Natural killer cell (primary cell): ENCODE measurements at regions not wholly inside any gene's neighbourhood (a gene's known extent, or its start where the extent isn't known, plus 50 kb on each side); places are given as distances from the start of the nearest gene placed in this dataset.

Experiments
- ATAC-seq, 3 donors: fragments of 150-1000 bp in 2 of 3; fragments of 200-7000 bp in 1 of 3; cut with Tn5 transposase; 1 replicate in 1 of 3; 2 replicates in 2 of 3; pipeline ENCODE4 v1.10.0; 2021; ENCODE audit warnings: mild to moderate bottlenecking in 2 of 3, moderate library complexity in 2 of 3
- DNase-seq, 2 donors: peaks; one replicate each; pipeline versions ENCODE4 v3.0.0 to v3.0.0-alpha.2; 2013 to 2021; ENCODE audit warnings: mixed read lengths in 1 of 2
- H3K27ac ChIP-seq: one replicate; pipeline ENCODE4 v1.5.1; 2013; ENCODE audit warnings: mild to moderate bottlenecking, low read length
- H3K27me3 ChIP-seq: one replicate; pipeline ENCODE4 v1.6.1; 2013; ENCODE audit warnings: low read length; ENCODE audit not compliant: control insufficient read depth, insufficient read depth
- H3K36me3 ChIP-seq: one replicate; pipeline ENCODE4 v1.6.1; 2013; ENCODE audit warnings: low read length; ENCODE audit not compliant: control insufficient read depth, insufficient read depth
- H3K4me1 ChIP-seq: one replicate; pipeline ENCODE4 v1.6.1; 2013; ENCODE audit warnings: low read length; ENCODE audit not compliant: control insufficient read depth, insufficient read depth
- H3K4me3 ChIP-seq: one replicate; pipeline ENCODE4 v1.5.1; 2013; ENCODE audit warnings: low read length
- H3K9me3 ChIP-seq: one replicate; pipeline ENCODE4 v1.6.1; 2013; ENCODE audit warnings: low read length; ENCODE audit not compliant: control insufficient read depth, insufficient read depth
- H3K27ac Mint-ChIP-seq, 2 donors: one replicate each; pipeline ENCODE4 v1.8.0; 2022; ENCODE audit warnings: mild to moderate bottlenecking in 2 of 2, mixed read lengths in 2 of 2, moderate library complexity in 1 of 2
- H3K27me3 Mint-ChIP-seq, 2 donors: one replicate each; pipeline ENCODE4 v1.8.0; 2022; ENCODE audit warnings: low read depth in 2 of 2, mixed read lengths in 2 of 2
- H3K36me3 Mint-ChIP-seq: one replicate; pipeline ENCODE4 v1.8.0; 2022; ENCODE audit warnings: mixed read lengths
- H3K4me1 Mint-ChIP-seq, 2 donors: one replicate each; pipeline ENCODE4 v1.8.0; 2022; ENCODE audit warnings: mixed read lengths in 2 of 2
- H3K4me3 Mint-ChIP-seq: one replicate; pipeline ENCODE4 v1.8.0; 2022; ENCODE audit warnings: mild to moderate bottlenecking, moderate library complexity, mixed read lengths
- H3K9me3 Mint-ChIP-seq, 2 donors: one replicate each; pipeline ENCODE4 v1.8.0; 2022; ENCODE audit warnings: mixed read lengths in 2 of 2
- WGBS: methylation state at CpG from one replicate; pipeline ENCODE4 v1.1.7; 2013; ENCODE audit warnings: missing lambda C conversion rate; ENCODE audit not compliant: insufficient coverage; 5-methylcytosine and 5-hydroxymethylcytosine counted together
- intact Hi-C: fragments of 100-400 bp; cut with micrococcal nuclease; formaldehyde crosslinking; loops from one replicate; pipeline ENCODE4 v1.14.2; 2022
- TF ChIP-seq, protein P1 (sequence below): fragments of 200-600 bp; IDR thresholded peaks from one replicate; pipeline ENCODE4 v1.8.0; 2022; ENCODE audit warnings: antibody characterized with exemption

DNA sequence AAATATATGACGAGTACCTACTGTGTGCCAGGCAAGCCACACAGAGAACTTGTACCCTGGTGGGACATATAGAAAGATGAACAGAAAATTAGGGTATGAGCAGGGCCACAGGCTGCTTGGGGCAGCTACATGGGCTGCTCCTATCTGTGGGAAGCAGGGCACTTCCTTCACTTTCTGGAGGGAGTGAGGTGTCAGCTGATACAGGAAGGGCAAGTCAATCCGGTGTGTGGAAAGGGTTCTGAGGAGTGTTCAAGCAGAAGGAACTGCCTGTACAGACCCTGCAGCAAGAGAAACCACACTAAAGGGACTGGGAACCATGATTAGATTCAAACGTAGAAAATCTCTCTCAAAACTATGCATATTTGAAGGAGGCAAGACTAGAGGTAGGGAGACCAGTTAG, 58.6 kb upstream of the BCL11A start:
- H3K27me3 ChIP-seq, result no peaks in the 10 kb centered on the region
- H3K9me3 ChIP-seq, result no peaks in the 10 kb centered on the region
- intact Hi-C loops, result no loop called here
- no peak overlapping the region for H3K4me3 Mint-ChIP-seq
- WGBS, result 36% methylated on average over 2 of the region's 3 CpGs
- TF ChIP-seq, protein P1, sequence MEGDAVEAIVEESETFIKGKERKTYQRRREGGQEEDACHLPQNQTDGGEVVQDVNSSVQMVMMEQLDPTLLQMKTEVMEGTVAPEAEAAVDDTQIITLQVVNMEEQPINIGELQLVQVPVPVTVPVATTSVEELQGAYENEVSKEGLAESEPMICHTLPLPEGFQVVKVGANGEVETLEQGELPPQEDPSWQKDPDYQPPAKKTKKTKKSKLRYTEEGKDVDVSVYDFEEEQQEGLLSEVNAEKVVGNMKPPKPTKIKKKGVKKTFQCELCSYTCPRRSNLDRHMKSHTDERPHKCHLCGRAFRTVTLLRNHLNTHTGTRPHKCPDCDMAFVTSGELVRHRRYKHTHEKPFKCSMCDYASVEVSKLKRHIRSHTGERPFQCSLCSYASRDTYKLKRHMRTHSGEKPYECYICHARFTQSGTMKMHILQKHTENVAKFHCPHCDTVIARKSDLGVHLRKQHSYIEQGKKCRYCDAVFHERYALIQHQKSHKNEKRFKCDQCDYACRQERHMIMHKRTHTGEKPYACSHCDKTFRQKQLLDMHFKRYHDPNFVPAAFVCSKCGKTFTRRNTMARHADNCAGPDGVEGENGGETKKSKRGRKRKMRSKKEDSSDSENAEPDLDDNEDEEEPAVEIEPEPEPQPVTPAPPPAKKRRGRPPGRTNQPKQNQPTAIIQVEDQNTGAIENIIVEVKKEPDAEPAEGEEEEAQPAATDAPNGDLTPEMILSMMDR, result no peak
- ATAC-seq, result no peak
- no peaks in the 10 kb centered on the region for H3K36me3 ChIP-seq
- no peaks in the 10 kb centered on the region for H3K36me3 Mint-ChIP-seq
- H3K4me1 Mint-ChIP-seq, result no peaks in the 10 kb centered on the region
- no peak overlapping the region for H3K27ac ChIP-seq
- no peaks in the 10 kb centered on the region for H3K4me1 ChIP-seq
- H3K4me3 ChIP-seq, result no peak overlapping the region
- H3K27me3 Mint-ChIP-seq, result peaks cover 0 to 12% of the 10 kb centered on the region in 2 donors
- DNase-seq, result no peak
- H3K27ac Mint-ChIP-seq, result no peak overlapping the region
- H3K9me3 Mint-ChIP-seq, result no peaks in the 10 kb centered on the region

DNA sequence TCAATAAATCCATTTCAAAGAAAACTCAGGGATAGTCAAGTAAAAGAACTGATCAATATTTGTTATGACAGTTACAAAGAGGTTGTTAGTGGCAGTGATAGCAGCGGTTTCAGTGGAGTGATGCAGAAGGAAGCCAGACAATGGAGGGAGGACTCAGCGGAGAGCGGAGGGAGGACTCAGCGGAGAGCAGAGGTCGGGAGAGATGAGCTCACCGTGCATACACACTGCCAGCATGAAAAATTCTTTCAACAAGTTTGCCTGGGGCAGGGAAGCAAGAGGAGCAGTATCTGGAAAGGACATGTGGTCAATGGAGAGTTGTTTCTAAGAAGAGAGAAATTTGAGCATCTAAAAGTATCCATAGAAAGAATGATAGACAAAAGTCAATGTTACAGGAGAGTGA, 60.9 kb upstream of the BCL11A start:
- Mint-ChIP-seq H3K27me3 (peaks cover 0 to 12% of the 10 kb centered on the region in 2 donors), H3K4me3 (no peak overlapping the region), H3K4me1 (no peaks in the 10 kb centered on the region), H3K9me3 (no peaks in the 10 kb centered on the region), H3K36me3 (no peaks in the 10 kb centered on the region), H3K27ac (no peak overlapping the region)
- Histone ChIP-seq H3K36me3 (no peaks in the 10 kb centered on the region), H3K27me3 (no peaks in the 10 kb centered on the region), H3K4me1 (no peaks in the 10 kb centered on the region), H3K9me3 (no peaks in the 10 kb centered on the region), H3K4me3 (no peak overlapping the region), H3K27ac (no peak overlapping the region)
- ATAC-seq (no peak), DNase-seq (no peak)
- TF ChIP-seq, protein P1, result no peak
- WGBS, result 90% methylated on average over 6 of the region's 6 CpGs
- intact Hi-C loops, result no loop called here

DNA sequence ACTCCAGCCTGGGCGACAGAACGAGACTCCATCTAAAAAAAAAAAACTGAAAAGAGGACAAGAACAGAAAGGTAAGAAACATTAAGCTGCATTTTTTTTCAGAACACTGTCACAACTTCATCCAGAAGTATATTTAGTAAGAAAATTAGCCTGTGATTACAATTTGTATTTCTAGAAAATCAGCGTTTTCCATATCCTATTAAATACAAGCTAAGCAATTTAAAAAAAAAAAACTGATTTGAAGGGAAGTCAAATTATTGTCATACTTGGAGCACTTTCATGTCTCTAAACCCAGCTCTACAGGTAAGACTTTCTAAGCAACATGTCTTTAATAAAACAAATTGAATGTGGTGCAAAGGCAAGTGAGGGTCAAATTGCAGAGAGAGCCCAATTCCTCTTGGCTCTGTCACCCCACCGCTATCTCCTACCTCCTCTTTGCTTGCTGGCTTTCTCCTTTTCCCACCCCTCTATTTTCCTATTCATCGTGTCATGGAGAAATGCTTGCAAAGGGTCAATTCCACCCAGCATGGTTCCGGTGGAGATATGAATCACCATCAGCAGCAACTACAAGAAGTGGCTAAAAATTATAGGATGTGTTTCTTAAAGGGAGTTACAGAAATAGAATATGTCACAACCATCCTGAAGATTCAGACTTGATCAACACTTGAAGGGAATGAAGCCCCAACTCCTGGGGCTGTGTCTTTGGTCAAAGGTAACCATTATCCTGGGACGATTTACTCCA, 68.4 kb upstream of the BCL11A start:
- Mint-ChIP-seq H3K27ac (no peak overlapping the region), H3K27me3 (peaks cover 3 to 23% of the 10 kb centered on the region in 2 donors), H3K4me3 (no peak overlapping the region), H3K9me3 (no peaks in the 10 kb centered on the region), H3K4me1 (no peaks in the 10 kb centered on the region), H3K36me3 (no peaks in the 10 kb centered on the region)
- Histone ChIP-seq H3K9me3 (no peaks in the 10 kb centered on the region), H3K27ac (no peak overlapping the region), H3K4me3 (no peak overlapping the region), H3K27me3 (no peaks in the 10 kb centered on the region), H3K4me1 (no peaks in the 10 kb centered on the region), H3K36me3 (no peaks in the 10 kb centered on the region)
- intact Hi-C loops, result no loop called here
- TF ChIP-seq, protein P1, result no peak
- ATAC-seq (no peak), DNase-seq (no peak)
- 87% methylated on average over 6 of the region's 7 CpGs for WGBS

DNA sequence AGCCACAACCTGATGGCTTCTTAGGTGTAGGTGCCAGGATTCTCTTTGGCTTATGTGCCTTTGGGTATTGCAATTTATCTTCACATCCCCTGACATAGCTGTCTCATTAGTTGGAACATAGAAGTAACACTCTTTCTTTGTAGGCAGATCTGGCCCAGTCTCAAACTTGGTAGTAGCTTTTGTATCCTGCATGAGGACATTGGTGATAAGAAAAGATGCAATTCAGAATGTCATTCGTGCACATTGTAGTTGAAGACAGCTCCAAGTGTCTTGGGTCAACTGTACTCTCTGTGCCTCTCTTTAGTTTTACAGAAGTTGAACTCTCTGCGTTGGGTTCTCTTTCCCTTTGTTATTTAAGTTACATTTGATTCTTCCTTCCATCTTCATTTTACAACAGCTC, 69.6 kb upstream of the BCL11A start:
- TF ChIP-seq, protein P1, result no peak
- intact Hi-C loops, result no loop called here
- DNase-seq (no peak), ATAC-seq (no peak)
- Histone ChIP-seq H3K4me3 (no peak overlapping the region), H3K9me3 (no peaks in the 10 kb centered on the region), H3K4me1 (no peaks in the 10 kb centered on the region), H3K27ac (no peak overlapping the region), H3K27me3 (no peaks in the 10 kb centered on the region), H3K36me3 (no peaks in the 10 kb centered on the region)
- H3K27me3 Mint-ChIP-seq, result peaks cover 5 to 23% of the 10 kb centered on the region in 2 donors
- no peaks in the 10 kb centered on the region for H3K36me3 Mint-ChIP-seq
- H3K27ac Mint-ChIP-seq, result no peak overlapping the region
- 83% methylated on average over 2 of the region's 2 CpGs for WGBS
- H3K4me1 Mint-ChIP-seq, result no peaks in the 10 kb centered on the region
- no peak overlapping the region for H3K4me3 Mint-ChIP-seq
- no peaks in the 10 kb centered on the region for H3K9me3 Mint-ChIP-seq
